ENCODE measurements at regions not wholly inside any gene's neighbourhood (a gene's known extent, or its start where the extent isn't known, plus 50 kb on each side); places are given as distances from the start of the nearest gene placed in this dataset.

DNA sequence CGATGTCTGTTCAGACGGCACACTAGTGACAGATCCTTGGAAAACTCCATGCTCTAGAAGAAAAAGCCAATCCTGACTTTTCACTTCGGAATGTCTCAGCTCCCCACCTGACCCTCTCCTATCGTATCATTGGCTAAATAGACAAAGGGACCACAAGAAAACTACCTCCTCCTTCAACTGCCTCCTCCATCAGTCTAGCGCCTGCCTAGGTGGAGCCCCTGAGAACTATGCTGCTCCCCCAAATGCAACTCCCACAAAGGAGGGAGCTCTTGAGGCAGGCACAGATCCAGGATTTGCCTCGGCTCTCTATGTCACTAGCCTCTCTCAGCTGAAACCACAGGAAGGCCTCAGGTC lies 148.4 kb downstream of the TOMM20 start:
- intact Hi-C loops (cut with micrococcal nuclease) = loop anchor here (1.0 to 10.0 kb wide), 5 partner anchors 17 to 373 kb away; no protein-coding TSS in a partner anchor
- Histone ChIP-seq H3K4me1 (ENCODE audit: control insufficient read depth in 1 of 2, insufficient read depth in 2 of 2, low read length in 2 of 2) (peaks cover 100% of the 10 kb centered on the region in 2 donors), H3K4me3 (replicated peaks in 1 of 3; ENCODE audit: low read depth in 2 of 3, low read length in 3 of 3) (peak overlapping the region; percentile 32 to 67 (median 42)), H2AFZ (ENCODE audit: insufficient read depth, low read depth, low read length, poor library complexity, severe bottlenecking) (no peak overlapping the region), H3K27ac (ENCODE audit: low read depth in 1 of 2, low read length in 2 of 2) (peak overlapping the region; percentile 99 to 100), H3K9ac (ENCODE audit: insufficient read depth, low read length, poor library complexity, severe bottlenecking) (peak overlapping the region; percentile 85), H3K27me3 (ENCODE audit: control insufficient read depth in 2 of 2, insufficient read depth in 2 of 2, low read length in 2 of 2) (no peaks in the 10 kb centered on the region), H3K36me3 (replicated peaks in 1 of 2; ENCODE audit: control insufficient read depth in 1 of 2, insufficient read depth in 2 of 2, low read length in 2 of 2) (no peaks in the 10 kb centered on the region), H3K4me2 (replicated peaks; ENCODE audit: extremely low read depth, low read length, poor library complexity, severe bottlenecking) (peak overlapping the region; percentile 68), H3K79me2 (ENCODE audit: insufficient read depth, low read length) (peaks cover 44% of the 10 kb centered on the region), H3K9me3 (replicated peaks in 1 of 2; ENCODE audit: control insufficient read depth in 1 of 2, insufficient read depth in 1 of 2, low read length in 2 of 2) (no peaks in the 10 kb centered on the region), H4K20me1 (ENCODE audit: insufficient read depth, low read length) (no peaks in the 10 kb centered on the region)
- DNase-seq = no peak
- Mint-ChIP-seq H3K27ac (peak overlapping the region; percentile 100), H3K36me3 (peaks cover 6 to 21% of the 10 kb centered on the region in 2 donors), H3K9me3 (peaks cover 0 to 5% (median 1%) of the 10 kb centered on the region in 7 donors), H3K4me3 (peak overlapping the region; percentile 86 to 96), H3K4me1 (peaks cover 95% of the 10 kb centered on the region), H3K27me3 (ENCODE audit: low read depth in 3 of 3) (no peaks in the 10 kb centered on the region)
- TF ChIP-seq, protein P1, sequence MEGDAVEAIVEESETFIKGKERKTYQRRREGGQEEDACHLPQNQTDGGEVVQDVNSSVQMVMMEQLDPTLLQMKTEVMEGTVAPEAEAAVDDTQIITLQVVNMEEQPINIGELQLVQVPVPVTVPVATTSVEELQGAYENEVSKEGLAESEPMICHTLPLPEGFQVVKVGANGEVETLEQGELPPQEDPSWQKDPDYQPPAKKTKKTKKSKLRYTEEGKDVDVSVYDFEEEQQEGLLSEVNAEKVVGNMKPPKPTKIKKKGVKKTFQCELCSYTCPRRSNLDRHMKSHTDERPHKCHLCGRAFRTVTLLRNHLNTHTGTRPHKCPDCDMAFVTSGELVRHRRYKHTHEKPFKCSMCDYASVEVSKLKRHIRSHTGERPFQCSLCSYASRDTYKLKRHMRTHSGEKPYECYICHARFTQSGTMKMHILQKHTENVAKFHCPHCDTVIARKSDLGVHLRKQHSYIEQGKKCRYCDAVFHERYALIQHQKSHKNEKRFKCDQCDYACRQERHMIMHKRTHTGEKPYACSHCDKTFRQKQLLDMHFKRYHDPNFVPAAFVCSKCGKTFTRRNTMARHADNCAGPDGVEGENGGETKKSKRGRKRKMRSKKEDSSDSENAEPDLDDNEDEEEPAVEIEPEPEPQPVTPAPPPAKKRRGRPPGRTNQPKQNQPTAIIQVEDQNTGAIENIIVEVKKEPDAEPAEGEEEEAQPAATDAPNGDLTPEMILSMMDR (IDR thresholded peaks at IDR 0.05) = no peak
- WGBS (ENCODE audit: insufficient coverage) = 20% methylated on average over 4 of the region's 6 CpGs

DNA sequence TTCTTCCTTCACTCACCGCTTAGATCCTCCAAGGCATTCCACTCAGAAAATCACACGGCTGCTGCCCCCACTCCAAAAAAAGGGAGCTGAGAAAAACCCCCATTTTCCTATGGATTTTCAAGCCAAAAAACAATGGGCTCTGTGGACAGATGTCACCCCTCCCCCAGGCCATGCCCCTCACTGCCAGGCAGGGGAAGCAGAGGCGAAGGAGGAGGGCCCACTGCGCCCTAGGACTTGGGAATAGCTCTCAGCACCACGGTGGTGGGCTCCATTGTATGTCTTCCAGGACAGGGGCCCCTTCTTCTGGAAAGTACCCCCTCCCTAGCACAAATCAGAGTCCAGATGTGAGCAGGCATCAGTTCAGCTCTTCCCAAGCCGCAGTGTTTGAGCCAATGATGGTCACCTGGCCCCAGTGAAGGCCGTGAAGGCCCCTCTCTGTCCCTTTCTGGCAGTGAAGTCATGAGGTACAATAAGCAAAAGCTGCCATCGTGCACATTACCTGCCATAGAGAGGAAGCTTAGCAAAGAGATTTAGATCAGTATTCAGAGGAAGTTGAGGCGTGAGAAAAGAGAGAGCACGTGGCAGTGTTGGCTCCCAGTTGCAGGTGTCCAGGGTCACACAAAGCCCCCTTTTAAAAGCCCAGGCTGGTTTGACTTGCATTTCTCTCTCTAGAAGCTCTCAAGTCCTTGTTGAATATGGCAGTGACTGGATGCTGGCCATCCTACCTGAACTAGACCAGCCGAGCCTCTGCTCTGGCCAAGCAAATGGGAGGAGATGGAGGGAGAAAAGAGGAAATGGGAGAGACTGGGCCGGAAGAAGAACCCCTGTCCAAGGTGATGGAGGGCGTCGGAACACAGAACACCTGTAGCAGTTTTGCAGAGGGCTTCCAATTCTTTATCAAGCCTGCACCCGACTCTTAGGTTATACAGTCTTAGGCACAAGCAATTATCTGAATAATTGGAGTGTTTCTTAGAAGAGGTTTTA lies 149.0 kb downstream of the TOMM20 start:
- Histone ChIP-seq H3K79me2 (ENCODE audit: insufficient read depth, low read length) (peaks cover 51% of the 10 kb centered on the region), H3K27me3 (ENCODE audit: control insufficient read depth in 2 of 2, insufficient read depth in 2 of 2, low read length in 2 of 2) (no peaks in the 10 kb centered on the region), H3K4me2 (replicated peaks; ENCODE audit: extremely low read depth, low read length, poor library complexity, severe bottlenecking) (peak overlapping the region; percentile 68), H3K9me3 (replicated peaks in 1 of 2; ENCODE audit: control insufficient read depth in 1 of 2, insufficient read depth in 1 of 2, low read length in 2 of 2) (no peaks in the 10 kb centered on the region), H3K27ac (ENCODE audit: low read depth in 1 of 2, low read length in 2 of 2) (peak overlapping the region; percentile 99 to 100), H3K36me3 (replicated peaks in 1 of 2; ENCODE audit: control insufficient read depth in 1 of 2, insufficient read depth in 2 of 2, low read length in 2 of 2) (no peaks in the 10 kb centered on the region), H2AFZ (ENCODE audit: insufficient read depth, low read depth, low read length, poor library complexity, severe bottlenecking) (no peak overlapping the region), H4K20me1 (ENCODE audit: insufficient read depth, low read length) (no peaks in the 10 kb centered on the region), H3K4me3 (replicated peaks in 1 of 3; ENCODE audit: low read depth in 2 of 3, low read length in 3 of 3) (peak overlapping the region; percentile 32 to 67 (median 42)), H3K9ac (ENCODE audit: insufficient read depth, low read length, poor library complexity, severe bottlenecking) (peak overlapping the region; percentile 85), H3K4me1 (ENCODE audit: control insufficient read depth in 1 of 2, insufficient read depth in 2 of 2, low read length in 2 of 2) (peaks cover 100% of the 10 kb centered on the region in 2 donors)
- Mint-ChIP-seq H3K27ac (peak overlapping the region; percentile 100), H3K9me3 (peaks cover 0 to 5% (median 1%) of the 10 kb centered on the region in 7 donors), H3K4me3 (peak overlapping the region; percentile 86 to 96), H3K4me1 (peaks cover 95% of the 10 kb centered on the region), H3K36me3 (peaks cover 8 to 22% of the 10 kb centered on the region in 2 donors), H3K27me3 (ENCODE audit: low read depth in 3 of 3) (no peaks in the 10 kb centered on the region)
- TF ChIP-seq, protein P1 (IDR thresholded peaks at IDR 0.05) = no peak
- DNase-seq = peak in 1 of 3 donors; percentile 42
- intact Hi-C loops (cut with micrococcal nuclease) = loop anchor here (1.0 to 10.0 kb wide), 9 partner anchors 16 to 372 kb away; partner anchors contain the start of gene IRF2BP2 (in 1 of the 2)
- WGBS (ENCODE audit: insufficient coverage) = 16% methylated on average over 9 of the region's 15 CpGs

Measured in CD14-positive monocyte (primary cell).